Upper lobe of left lung (tissue), 4 donors: ENCODE measurements at regions not wholly inside any gene's neighbourhood (a gene's known extent, or its start where the extent isn't known, plus 50 kb on each side); places are given as distances from the start of the nearest gene placed in this dataset.
"Not testable (repeated sequence)": the region's sequence is repeated elsewhere in the genome, so short reads cannot be mapped to it uniquely, and the experiment has no call there.

Experiments used
- CTCF ChIP-seq, 6 experiments: fragments of 450-650 bp in 4 of 6; fragments of 200-600 bp in 2 of 6; sonication (generic) in 2 of 6; IDR thresholded peaks; one replicate each; pipeline ENCODE4 v1.5.1; 2016 to 2019; ENCODE audit warnings: antibody characterized with exemption in 6 of 6
- EP300 ChIP-seq, 4 donors: sonication (generic); formaldehyde crosslinking; IDR thresholded peaks; one replicate each; pipeline ENCODE4 v1.5.1; 2017; ENCODE audit warnings: antibody characterized with exemption in 4 of 4, control low read depth in 2 of 4
- POLR2A ChIP-seq, 4 donors: fragments of 450-650 bp; IDR thresholded peaks; one replicate each; pipeline ENCODE4 v1.5.1; 2016 to 2017; ENCODE audit warnings: antibody characterized with exemption in 4 of 4, mild to moderate bottlenecking in 2 of 4
- POLR2AphosphoS5 ChIP-seq, 2 donors: sonication (generic); formaldehyde crosslinking; IDR thresholded peaks; one replicate each; pipeline ENCODE4 v1.5.1; 2017; ENCODE audit warnings: antibody characterized with exemption in 2 of 2

- TF ChIP-seq CTCF, EP300, POLR2AphosphoS5, POLR2A (IDR thresholded peaks at IDR 0.05): not testable (repeated sequence)
Measured at GRCh38 chr17:22119751-22120150, 427.4 kb downstream of the KCNJ18 start.
